B cell (primary cell): ENCODE measurements at regions not wholly inside any gene's neighbourhood (a gene's known extent, or its start where the extent isn't known, plus 50 kb on each side); places are given as distances from the start of the nearest gene placed in this dataset.
"Not testable (repeated sequence)": the region's sequence is repeated elsewhere in the genome, so short reads cannot be mapped to it uniquely, and the experiment has no call there.

ENCODE experiments used
- EZH2 ChIP-seq: IDR thresholded peaks from 2 replicates; pipeline ENCODE4 v1.6.1; 2012; ENCODE audit warnings: borderline replicate concordance, low read depth, mild to moderate bottlenecking, moderate library complexity, low read length; ENCODE audit not compliant: insufficient read depth, poor library complexity, severe bottlenecking
- TF ChIP-seq, protein P1 (sequence below): fragments of 200-600 bp; IDR thresholded peaks from one replicate; pipeline ENCODE4 v1.8.0; 2022; ENCODE audit warnings: antibody characterized with exemption, mild to moderate bottlenecking

GRCh38 chr1:148257886-148258285, 105.8 kb upstream of the NBPF11 start:
- TF ChIP-seq EZH2: not testable (repeated sequence)
- TF ChIP-seq, protein P1, sequence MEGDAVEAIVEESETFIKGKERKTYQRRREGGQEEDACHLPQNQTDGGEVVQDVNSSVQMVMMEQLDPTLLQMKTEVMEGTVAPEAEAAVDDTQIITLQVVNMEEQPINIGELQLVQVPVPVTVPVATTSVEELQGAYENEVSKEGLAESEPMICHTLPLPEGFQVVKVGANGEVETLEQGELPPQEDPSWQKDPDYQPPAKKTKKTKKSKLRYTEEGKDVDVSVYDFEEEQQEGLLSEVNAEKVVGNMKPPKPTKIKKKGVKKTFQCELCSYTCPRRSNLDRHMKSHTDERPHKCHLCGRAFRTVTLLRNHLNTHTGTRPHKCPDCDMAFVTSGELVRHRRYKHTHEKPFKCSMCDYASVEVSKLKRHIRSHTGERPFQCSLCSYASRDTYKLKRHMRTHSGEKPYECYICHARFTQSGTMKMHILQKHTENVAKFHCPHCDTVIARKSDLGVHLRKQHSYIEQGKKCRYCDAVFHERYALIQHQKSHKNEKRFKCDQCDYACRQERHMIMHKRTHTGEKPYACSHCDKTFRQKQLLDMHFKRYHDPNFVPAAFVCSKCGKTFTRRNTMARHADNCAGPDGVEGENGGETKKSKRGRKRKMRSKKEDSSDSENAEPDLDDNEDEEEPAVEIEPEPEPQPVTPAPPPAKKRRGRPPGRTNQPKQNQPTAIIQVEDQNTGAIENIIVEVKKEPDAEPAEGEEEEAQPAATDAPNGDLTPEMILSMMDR: not testable (repeated sequence)
